HFF-Myc (cell line): ENCODE measurements at regions not wholly inside any gene's neighbourhood (a gene's known extent, or its start where the extent isn't known, plus 50 kb on each side); places are given as distances from the start of the nearest gene placed in this dataset.

ENCODE experiments used
- DNase-seq: peaks from one replicate; pipeline ENCODE4 v3.0.0-alpha.2; 2011; ENCODE audit warnings: low read depth; ENCODE audit errors: extremely low read depth
- H3K4me3 ChIP-seq: replicated peaks from 2 replicates; pipeline ENCODE4 v1.5.1; 2011; ENCODE audit warnings: low read depth, mild to moderate bottlenecking, control low read depth, low read length
- TF ChIP-seq, protein P1 (sequence below): IDR thresholded peaks from 2 replicates; pipeline ENCODE4 v1.5.1; 2012; ENCODE audit warnings: mild to moderate bottlenecking, low read depth, low read length, control low read depth; ENCODE audit errors: missing control alignments

DNA sequence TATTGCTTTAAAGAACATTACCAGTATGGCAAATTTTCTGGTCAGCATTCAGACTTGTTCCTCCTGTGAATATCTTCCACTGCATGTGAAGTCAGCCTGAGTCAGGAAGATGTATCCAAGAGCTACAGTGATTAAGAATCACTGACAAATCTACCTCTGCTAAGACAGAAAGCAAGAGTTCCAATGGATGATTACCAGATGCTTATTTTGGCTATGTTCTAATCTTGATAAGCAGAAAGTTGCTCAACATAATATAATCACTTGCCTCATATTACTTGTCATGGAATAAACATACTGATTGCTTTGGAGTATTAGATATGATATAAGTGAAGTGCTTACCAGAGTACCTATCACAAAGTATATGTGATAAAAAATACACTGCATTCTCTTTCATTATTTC lies 738.1 kb downstream of the ADGRL2 start:
- TF ChIP-seq, protein P1, sequence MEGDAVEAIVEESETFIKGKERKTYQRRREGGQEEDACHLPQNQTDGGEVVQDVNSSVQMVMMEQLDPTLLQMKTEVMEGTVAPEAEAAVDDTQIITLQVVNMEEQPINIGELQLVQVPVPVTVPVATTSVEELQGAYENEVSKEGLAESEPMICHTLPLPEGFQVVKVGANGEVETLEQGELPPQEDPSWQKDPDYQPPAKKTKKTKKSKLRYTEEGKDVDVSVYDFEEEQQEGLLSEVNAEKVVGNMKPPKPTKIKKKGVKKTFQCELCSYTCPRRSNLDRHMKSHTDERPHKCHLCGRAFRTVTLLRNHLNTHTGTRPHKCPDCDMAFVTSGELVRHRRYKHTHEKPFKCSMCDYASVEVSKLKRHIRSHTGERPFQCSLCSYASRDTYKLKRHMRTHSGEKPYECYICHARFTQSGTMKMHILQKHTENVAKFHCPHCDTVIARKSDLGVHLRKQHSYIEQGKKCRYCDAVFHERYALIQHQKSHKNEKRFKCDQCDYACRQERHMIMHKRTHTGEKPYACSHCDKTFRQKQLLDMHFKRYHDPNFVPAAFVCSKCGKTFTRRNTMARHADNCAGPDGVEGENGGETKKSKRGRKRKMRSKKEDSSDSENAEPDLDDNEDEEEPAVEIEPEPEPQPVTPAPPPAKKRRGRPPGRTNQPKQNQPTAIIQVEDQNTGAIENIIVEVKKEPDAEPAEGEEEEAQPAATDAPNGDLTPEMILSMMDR, result no peak
- no peak overlapping the region for H3K4me3 ChIP-seq
- DNase-seq, result no peak

DNA sequence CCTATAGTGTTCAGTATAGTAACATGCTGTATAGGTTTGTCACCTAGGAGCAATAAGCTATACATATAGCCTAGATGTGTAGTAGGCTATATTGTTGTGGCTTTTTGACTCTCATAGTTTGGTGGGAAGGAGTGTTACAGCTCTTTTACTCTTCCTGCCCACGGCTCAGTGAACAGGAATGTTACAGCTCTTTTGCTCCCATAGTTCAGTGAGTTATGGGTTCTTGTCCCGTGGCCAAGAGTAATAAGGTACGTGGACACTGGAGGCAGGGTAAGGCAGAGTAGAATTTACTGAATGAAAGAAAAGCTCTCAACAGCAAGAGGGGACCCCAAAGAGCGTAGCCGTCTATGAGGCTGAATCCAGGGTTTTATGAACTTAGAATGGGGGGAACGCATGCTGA lies 734.3 kb downstream of the ADGRL2 start:
- DNase-seq, result no peak
- no peak overlapping the region for H3K4me3 ChIP-seq
- TF ChIP-seq, protein P1, result no peak

DNA sequence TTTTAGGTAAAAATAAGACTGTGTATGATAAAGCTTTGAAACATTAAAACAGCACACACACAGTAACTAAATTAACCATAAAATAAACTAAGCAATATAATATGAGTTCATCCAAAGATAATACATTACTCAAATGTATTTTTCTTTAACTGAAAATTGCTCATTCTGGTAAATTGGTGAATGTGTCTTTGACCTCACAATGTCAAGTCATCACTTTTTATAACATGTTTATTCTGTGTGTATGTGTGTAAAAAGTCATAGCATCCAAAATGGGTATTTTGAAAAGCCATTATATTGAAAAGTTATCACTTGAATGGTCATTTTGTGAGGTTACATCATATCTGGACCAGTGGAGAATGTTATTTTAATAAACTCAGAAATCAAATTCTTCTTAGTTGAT lies 724.6 kb downstream of the ADGRL2 start:
- DNase-seq, result no peak
- TF ChIP-seq, protein P1, result no peak
- H3K4me3 ChIP-seq, result no peak overlapping the region

DNA sequence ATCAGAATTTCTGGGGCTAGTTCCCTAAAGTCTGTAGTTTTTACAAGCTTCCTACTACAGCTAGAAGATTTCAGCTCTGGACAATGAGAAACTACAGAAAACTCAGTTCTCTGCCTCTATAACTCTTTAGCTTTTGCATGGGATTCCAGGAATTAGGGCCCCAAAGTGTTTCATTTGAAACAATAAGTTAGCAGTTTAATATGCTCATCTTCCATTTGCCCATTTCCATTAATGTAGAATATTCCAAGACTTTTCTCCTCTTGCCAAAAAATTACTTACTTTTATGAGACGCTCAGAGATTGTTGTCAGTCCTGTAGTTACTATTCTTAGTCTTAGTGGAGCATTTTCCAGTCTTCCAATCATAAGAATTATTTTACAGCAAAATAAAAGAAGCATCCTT lies 719.9 kb downstream of the ADGRL2 start:
- TF ChIP-seq, protein P1, result no peak
- H3K4me3 ChIP-seq, result no peak overlapping the region
- no peak for DNase-seq

DNA sequence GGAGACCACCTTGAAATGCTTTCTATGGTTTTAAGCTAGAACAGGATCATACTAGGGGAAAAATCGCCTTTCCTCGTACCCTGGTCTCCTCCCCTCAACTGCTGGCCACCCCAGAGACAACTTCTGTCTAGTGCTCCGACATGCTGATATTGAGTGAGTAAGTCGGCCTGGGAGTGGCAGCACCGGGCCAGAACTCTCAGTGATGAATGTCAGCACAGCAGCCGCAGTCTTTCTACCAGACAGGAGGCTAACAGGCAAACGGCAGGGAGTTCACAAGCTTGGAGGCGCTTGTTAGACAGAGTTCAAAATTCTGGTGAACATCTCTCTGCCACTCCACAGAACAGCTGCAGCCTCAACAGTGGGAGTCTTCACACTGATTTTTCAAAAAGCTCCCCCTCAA lies 716.9 kb downstream of the ADGRL2 start:
- no peak for DNase-seq
- no peak overlapping the region for H3K4me3 ChIP-seq
- TF ChIP-seq, protein P1, result no peak

DNA sequence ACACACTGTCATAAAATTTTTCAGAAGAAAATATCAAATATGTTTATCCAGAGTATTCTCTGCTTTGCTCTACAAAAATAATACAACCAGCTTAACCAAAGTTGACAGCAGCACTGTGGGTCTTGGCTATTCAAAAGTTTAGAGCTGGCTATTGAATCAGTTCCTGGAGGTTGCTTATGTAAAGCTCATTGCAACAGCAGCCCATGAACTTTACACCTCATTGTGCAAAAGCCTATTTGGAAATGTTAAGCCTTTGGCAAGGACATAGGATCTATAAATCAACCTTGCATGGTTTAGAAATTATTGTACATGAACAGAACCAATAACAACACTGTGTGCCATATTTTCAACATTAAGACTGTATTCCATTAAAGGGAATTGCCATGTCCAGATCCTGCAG lies 714.9 kb downstream of the ADGRL2 start:
- TF ChIP-seq, protein P1, result no peak
- DNase-seq, result no peak
- H3K4me3 ChIP-seq, result no peak overlapping the region

DNA sequence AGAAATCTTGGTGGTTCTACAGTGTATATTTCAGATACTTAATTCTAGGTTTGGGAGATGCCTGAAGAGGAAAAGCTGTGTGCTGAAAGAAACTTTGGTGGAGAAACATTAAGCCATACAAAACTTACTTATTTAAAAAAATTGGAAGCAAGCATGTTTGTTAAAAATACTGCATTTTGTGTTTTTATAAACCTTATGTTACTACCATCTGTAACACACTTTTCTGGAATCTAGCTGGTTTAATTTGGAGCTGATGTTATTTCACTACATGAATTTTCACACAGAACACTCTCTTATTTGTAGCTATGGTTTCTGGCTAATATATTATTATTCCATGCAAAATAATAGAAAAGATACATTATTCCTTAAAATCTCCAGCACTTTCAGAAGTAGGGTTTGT lies 710.7 kb downstream of the ADGRL2 start:
- no peak for DNase-seq
- H3K4me3 ChIP-seq, result no peak overlapping the region
- TF ChIP-seq, protein P1, result no peak
